ENCODE measurements at regions not wholly inside any gene's neighbourhood (a gene's known extent, or its start where the extent isn't known, plus 50 kb on each side); places are given as distances from the start of the nearest gene placed in this dataset.
"Not testable (repeated sequence)": the region's sequence is repeated elsewhere in the genome, so short reads cannot be mapped to it uniquely, and the experiment has no call there.

- no peak for DNase-seq
Observed at GRCh38 chr14:43361751-43362150, 1145.3 kb downstream of the FSCB start.

DNA sequence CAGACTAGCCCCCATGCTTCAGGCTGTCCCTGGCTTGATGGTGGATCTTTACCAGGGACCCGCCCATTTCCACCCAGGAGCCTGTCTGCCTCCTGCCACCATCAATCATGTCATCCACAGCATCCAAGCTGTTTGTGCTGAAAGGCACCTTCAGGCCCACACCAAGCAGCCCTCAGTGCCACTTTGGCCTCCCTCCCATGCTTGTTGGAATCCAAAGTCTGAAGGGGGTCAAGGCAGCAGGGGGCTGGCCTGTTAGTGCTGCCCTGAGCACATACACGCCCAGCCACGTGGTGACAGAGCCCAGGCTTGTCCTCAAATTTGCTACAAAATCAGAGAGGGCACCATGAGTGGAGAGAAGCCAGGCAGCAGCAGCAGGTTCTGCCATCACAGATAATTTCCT lies 1146.8 kb downstream of the FSCB start:
- DNase-seq = no peak

- DNase-seq = no peak
Observed at GRCh38 chr14:43359317-43359716, 1147.8 kb downstream of the FSCB start.

DNA sequence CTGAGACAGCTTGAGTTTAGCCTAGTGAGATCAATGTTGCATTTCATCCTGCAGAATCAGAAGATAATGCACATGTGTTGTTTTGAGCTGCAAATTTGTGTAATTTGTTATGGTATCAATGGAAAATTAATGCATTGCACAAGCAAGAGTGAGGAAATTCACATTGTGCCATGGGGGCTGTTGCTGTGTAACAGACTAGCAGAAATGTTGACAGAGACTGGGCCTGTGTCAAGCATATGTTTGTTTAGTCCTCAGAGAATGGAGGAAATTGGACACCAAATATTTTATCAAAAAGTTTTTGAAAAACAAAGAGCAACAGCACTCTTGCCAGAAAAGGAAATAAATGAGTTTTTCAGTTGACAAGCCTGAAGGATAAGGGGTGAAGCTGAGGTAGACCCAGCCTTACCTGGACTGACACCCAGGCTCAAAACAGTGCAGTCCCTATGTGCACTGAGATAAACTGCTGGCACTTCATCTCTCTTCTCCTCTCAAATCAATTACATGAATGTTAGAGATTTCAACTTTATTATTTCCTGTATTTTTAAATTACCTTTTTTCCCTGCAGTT lies 1150.0 kb downstream of the FSCB start:
- no peak for DNase-seq

- DNase-seq = no peak
Observed at GRCh38 chr14:43356382-43356781, 1150.7 kb downstream of the FSCB start.

DNA sequence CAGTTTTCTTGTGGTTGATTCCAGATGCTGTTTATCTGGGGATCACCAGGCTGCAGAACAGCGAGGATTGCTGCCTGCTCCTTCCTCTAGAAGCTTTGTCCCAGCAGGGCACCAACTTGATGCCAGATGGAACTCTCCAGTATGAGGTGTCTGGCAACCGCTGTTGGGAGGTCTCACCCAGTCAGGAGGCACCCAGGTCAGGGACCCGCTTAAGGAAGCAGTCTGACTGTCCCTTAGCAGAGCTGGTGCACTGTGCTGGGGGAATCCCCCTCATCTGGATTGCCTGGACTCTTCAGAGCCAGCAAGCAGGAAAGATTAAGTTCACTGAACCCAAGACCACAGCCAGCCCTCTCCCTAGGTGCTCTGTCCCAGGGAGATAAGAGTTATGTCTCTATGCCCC lies 1165.2 kb downstream of the FSCB start:
- DNase-seq = no peak

DNA sequence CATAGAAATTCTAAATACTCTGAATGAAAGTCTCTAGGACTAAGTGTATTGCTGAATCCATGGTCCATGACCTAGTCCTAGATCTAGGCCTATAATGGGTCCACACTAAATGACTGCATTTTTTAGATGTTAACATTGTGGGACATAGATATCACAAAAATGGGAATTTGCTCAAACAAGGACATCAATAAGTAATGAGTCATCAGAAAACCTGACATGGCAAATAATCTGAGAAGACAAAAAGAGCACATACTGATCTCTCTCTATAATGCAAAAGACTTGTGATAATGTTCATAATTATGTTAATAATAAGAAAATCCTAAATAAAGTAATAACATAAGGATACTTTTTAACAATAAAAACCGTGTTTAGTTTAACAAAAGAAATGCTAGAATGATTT lies 1168.4 kb downstream of the FSCB start:
- no peak for DNase-seq

DNA sequence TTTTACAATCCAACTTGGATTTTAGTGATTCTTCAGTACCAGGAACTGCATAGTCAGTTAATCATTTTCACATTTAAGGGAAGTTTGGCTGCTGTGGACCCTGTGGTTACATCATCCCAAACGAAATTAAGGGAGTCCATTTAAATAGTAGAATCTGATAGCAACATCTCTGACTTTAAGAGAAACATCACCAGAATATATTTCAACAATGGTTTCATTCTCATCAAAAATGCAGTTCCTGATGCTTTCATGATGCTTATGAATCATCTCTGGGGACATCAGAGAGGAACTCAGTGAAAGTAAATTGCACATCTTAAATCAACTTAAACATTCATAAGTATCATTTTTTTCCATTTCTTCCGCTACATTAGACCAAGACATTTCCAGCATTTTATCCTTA lies 1170.7 kb downstream of the FSCB start:
- DNase-seq = no peak

DNA sequence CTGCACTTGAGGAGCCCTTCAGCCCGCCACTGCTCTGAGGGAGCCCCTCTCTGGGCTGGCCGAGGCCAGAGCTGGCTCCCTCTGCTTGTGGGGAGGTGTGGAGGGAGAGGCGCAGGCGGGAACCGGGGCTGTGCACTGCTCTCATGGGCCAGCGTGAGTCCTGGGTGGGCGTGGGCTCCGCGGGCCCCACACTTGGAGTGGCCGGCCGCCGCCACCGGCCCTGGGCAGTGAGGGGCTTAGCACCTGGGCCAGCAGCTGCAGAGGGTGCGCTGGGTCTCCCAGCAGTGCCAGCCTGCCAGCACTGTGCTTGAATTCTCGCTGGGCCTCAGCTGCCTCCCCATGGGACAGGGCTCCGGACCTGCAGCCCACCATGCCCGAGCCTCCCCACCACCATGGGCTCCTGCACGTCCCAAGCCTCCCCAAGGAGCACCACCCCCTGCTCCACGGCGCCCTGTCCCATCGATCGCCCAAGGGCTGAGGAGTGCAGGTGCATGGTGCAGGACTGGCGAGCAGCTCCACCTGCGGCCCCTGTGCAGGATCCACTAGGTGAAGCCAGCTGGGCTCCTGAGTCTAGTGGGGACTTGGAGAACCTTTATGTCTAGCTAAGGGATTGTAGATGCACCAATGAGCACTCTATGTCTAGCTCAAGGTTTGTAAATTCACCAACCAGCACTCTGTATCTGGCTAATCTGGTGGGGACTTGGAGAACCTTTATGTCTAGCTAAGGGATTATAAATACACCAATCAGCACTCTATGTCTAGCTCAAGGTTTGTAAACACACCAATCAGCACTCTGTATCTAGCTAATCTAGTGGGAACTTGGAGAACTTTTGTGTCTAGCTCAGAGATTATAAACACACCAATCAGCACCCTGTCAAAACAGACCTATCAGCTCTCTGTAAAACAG lies 1180.3 kb downstream of the FSCB start:
- not testable (repeated sequence) for DNase-seq

- no peak for DNase-seq
Observed at GRCh38 chr14:43316427-43316826, 1190.7 kb downstream of the FSCB start.

GRCh38 chr14:43313719-43314118 lies 1193.4 kb downstream of the FSCB start:
- DNase-seq = no peak

DNA sequence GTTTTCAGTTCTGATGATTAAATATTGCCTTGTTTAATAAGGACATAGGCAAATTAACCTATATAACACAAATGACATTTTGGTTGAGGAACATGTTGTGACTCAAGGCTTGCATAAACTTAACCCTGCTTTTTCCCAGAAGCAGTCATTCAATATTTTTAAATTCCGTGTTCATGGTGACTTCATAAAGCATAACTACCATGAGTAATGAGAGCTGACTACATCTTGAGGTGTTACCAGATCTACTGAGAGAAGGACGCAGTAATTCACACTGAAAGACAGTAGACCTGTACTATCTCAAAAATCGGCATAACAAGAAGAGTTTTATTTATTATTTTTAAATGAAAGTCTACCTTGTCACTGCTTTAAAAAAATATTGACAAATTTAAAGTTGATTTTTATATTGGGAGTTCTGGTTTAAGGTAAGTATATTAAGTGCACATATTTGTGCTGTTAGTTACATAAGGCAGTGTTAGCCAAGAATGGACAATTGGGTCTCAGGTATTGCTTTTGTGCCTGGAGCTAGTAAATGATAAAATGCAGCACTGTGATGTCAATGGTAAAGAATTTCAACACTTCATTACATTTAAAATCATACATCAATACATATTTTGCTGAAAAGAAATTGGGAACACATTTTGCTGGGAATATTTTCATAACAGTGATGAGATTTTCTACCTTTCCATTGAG lies 1198.5 kb downstream of the FSCB start:
- no peak for DNase-seq

DNA sequence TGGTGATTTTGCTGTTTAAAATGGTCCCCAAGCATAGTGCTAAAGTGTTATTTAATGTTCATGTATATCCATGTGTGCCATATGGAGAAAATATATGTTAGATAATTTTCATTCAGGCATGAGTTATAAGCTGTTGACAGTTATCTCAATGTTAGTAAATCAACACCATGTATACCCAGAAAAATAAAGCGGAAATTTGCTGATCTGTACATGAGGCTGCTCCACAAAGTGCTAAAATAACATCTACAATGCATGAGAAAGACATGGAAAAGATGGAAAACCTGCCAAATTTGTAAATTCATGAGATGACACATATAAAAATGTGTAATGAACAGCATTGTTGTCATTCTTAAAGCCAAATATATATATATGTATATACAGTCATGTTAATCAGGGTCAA lies 1199.2 kb downstream of the FSCB start:
- no peak for DNase-seq

- no peak for DNase-seq
Observed at GRCh38 chr14:43306053-43306452, 1201.0 kb downstream of the FSCB start.

GRCh38 chr14:43297794-43298193 lies 1209.3 kb downstream of the FSCB start:
- no peak for DNase-seq

DNA sequence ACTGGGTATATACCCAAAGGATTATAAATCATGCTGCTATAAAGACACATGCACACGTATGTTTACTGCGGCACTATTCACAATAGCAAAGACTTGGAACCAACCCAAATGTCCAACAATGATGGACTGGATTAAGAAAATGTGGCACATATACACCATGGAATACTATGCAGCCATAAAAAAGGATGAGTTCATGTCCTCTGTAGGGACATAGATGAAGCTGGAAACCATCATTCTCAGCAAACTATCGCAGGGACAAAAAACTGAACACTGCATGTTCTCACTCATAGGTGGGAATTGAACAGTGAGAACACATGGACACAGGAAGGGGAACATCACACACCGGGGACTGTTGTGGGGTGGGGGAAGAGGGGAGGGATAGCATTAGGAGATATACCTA lies 1211.0 kb downstream of the FSCB start:
- DNase-seq = not testable (repeated sequence)

DNA sequence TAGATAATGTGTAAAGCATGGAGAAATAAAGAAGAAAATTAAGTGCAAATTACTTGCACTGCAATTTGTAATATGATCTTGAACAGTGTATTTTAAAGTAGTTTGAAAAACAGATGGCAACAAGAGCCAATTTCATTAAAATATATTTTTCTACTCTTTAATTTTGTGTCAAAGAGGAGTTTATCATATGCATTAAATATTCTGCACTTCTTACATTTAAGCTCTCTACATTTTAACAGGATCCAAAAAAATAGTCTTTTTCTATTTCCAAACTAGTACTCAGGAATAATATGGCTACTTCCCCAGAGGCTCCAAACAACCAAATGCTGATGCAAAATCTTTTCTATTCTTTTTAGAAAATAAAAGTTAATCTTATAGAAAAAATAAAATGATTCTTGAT lies 1221.5 kb downstream of the FSCB start:
- no peak for DNase-seq

DNA sequence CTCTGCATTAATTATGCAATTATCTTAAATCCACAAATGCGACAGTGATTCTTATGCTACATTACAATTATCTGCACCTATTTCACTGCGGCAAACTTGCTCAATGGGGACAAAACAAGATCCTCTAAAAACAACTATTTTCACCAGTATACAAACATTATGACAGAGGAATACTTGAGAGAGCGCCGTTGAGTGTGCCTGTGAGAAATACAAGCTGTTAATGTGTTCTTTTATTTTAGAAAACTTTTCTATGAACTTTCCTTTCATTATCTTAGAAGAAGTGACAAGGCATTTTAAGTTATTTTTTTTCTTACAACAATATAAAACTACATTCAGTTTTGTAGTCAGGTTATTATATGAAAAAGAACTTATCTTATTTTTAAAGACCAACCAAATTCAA lies 1247.0 kb downstream of the FSCB start:
- DNase-seq = no peak

GRCh38 chr14:43258396-43258795 lies 1248.7 kb downstream of the FSCB start:
- no peak for DNase-seq

GRCh38 chr14:43256996-43257395 lies 1250.1 kb downstream of the FSCB start:
- DNase-seq = not testable (repeated sequence)

GRCh38 chr14:43252866-43253265 lies 1254.2 kb downstream of the FSCB start:
- DNase-seq = no peak

GRCh38 chr14:43249591-43249990 lies 1257.5 kb downstream of the FSCB start:
- DNase-seq = no peak

DNA sequence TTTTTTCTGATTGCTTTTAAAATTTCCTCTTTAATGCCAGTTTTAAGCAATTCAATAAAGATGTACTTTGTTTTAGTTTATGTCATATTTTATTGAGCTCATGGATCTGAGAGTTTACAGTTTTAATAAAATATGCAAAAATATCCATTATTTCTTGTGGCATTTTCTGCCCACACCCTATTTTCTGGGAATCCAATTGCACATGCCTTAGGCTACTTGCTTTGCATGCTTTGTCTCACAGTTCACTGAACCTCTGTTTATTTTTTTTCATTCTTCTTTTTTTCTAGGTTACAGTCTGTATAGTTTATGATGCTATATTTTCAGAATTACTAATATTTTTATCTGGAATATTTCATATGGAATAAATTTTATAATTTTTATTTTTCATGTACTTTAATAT lies 1258.0 kb downstream of the FSCB start:
- no peak for DNase-seq

- no peak for DNase-seq
Observed at GRCh38 chr14:43247877-43248276, 1259.2 kb downstream of the FSCB start.

Measured in CD4-positive, alpha-beta T cell treated with Interleukin-12 subunit alpha and Interleukin-12 subunit beta, for 1 hour (primary cell).